GM18868 (cell line): ENCODE measurements at regions not wholly inside any gene's neighbourhood (a gene's known extent, or its start where the extent isn't known, plus 50 kb on each side); places are given as distances from the start of the nearest gene placed in this dataset.

Source experiments
- ATAC-seq: cut with Tn5 transposase; IDR thresholded peaks from one replicate; pipeline ENCODE4 v1.9.1; 2021; ENCODE audit warnings: mild to moderate bottlenecking, moderate library complexity; ENCODE audit not compliant: unreplicated experiment

GRCh38 chr6:21459641-21460040 is 133.9 kb upstream of the SOX4 start:
- no peak for ATAC-seq

- ATAC-seq = no peak
These were observed 131.6 kb upstream of the SOX4 start for GRCh38 chr6:21461844-21462518.

- ATAC-seq = no peak
These were observed 131.1 kb upstream of the SOX4 start for GRCh38 chr6:21462519-21462852.

- ATAC-seq = no peak
These were observed 126.5 kb upstream of the SOX4 start for GRCh38 chr6:21467091-21467490.

GRCh38 chr6:21468461-21468860 is 125.1 kb upstream of the SOX4 start:
- ATAC-seq = no peak

GRCh38 chr6:21469213-21469612 is 124.3 kb upstream of the SOX4 start:
- no peak for ATAC-seq

- ATAC-seq = no peak
These were observed 117.4 kb upstream of the SOX4 start for GRCh38 chr6:21476112-21476511.

- no peak for ATAC-seq
These were observed 115.1 kb upstream of the SOX4 start for GRCh38 chr6:21478411-21478810.

DNA sequence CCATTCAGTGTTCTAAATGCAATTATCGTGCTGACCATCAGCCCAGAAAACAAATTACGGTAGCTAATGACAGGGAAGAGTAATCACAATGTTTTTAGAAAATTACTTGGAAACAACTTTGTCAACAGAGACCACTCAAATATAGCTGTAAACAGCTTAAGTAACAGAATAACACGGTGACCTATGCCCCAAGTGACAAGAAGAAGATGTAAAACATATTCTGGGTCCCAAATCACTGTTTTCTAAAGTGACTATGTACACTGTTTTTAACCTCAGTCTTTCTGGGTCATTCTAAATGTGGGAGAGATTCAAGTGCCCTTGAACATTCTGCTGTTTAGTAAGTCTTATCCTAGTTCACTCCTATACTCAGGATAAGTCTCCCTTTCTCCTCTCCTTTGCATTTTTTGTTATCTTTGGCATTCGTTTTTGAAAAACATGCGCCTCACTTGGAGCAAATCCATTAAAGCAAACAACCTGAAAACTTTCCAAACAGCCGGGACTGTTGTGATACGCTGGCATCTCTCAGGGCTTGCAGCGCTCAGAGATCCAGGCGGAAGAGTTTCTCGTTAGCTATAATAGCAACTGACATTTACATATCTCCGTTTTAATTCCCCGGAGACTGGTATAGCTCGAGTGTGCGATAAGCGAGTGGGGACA is 114.5 kb upstream of the SOX4 start:
- no peak for ATAC-seq

- no peak for ATAC-seq
These were observed 107.4 kb upstream of the SOX4 start for GRCh38 chr6:21486115-21486514.

DNA sequence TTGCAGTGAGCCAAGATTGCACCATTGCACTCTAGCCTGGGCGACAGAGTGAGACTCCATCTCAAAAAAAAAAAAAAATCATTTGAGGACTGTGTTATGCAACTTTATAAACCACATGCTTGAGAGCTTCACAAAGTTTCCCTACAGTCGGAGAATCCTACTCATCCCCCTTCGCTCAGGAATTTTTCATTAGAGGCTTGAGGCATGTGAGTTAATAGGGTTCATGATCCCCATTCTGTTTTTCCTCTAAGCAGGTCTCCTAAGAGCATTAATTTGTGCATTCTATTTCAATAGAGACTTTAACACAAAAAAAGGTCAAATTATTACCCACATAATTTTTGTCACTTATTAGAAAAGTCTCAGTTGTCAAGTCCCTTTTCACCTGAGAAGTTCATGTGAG is 103.7 kb upstream of the SOX4 start:
- ATAC-seq = no peak

DNA sequence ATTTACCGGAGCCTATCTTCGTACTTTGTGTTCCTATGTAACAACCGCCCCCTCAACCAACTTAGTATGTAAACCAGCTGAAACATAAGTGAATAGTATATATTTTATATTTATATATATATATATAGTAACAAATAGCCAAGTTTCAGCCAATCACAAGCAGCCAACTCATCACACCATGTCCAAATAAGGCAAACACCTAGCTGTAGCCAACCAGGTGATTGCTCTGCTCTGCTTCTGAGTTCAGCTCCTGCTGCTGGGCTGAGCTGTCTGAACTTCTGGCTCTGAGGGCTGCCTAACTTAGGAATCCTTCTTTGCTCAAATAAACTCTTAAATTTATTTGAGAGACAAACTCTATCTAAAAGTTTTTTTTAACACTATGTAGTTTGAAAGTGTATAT is 101.6 kb upstream of the SOX4 start:
- ATAC-seq = no peak

- no peak for ATAC-seq
These were observed 99.0 kb upstream of the SOX4 start for GRCh38 chr6:21494505-21494904.

- ATAC-seq = no peak
These were observed 97.4 kb upstream of the SOX4 start for GRCh38 chr6:21496196-21496595.

GRCh38 chr6:21496706-21497105 is 96.8 kb upstream of the SOX4 start:
- no peak for ATAC-seq

DNA sequence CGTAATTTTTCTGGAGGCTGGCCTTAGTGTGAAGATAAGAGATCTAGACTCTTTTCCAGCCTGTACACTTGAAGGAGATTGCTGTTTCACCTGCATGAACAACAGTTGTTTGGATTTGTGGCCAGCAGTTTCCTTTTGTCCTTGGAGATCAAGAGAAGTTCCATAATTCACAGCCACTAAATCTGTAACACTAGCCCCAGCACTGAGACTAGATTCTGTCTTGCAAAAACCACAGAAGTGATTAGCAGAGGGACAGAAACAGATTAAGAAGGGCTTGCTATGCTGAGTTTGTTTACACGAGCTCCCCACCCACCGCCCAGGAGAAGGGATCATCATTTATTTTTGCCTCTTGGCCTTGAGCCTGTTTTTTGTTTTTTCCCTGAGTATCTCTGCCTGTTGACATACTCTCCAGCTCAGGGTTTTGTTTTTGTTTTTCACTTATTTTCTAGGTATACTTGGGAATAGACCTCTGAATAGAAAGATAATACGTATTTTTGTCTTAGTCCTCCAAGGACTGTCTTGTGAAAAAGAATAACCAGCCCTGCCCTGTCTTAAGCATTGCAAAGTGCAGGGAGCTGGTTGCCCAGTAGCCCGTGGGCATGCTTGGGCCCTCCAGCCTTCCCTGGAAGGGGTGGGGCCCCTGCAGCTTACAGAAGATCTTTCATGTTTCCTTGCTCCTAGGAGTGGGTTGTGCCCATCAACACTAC is 93.1 kb upstream of the SOX4 start:
- no peak for ATAC-seq

GRCh38 chr6:21501021-21501354 is 92.6 kb upstream of the SOX4 start:
- no peak for ATAC-seq

- no peak for ATAC-seq
These were observed 91.7 kb upstream of the SOX4 start for GRCh38 chr6:21501815-21502214.

- ATAC-seq = no peak
These were observed 90.9 kb upstream of the SOX4 start for GRCh38 chr6:21502682-21503081.

GRCh38 chr6:21504790-21505189 is 88.8 kb upstream of the SOX4 start:
- ATAC-seq = no peak

- ATAC-seq = no peak
These were observed 88.0 kb upstream of the SOX4 start for GRCh38 chr6:21505574-21505990.

DNA sequence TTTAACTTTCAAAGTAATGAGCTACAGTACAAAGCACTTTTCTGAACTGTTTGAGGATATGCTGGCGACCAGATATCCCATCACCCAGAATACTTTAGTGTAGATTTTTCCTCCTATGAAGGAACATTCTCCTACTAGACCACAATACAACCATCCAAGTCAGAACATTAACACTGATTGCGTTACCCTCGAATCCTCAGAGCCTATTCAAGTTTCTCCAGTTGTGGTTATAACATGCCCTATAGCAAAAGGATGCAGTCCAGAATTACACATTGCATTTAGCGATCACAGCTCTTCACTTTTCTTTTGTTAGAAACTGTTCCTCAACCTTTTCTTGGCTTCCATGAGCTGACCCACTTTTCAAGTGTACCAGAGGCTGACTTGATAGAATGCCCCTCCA is 87.4 kb upstream of the SOX4 start:
- ATAC-seq = no peak

- no peak for ATAC-seq
These were observed 85.7 kb upstream of the SOX4 start for GRCh38 chr6:21507811-21508210.
